K562 (cell line): ENCODE measurements at regions not wholly inside any gene's neighbourhood (a gene's known extent, or its start where the extent isn't known, plus 50 kb on each side); places are given as distances from the start of the nearest gene placed in this dataset.

Experiments
- ATAC-seq: fragments of 200-7000 bp; cut with Tn5 transposase; 3 replicates; pipeline ENCODE4 v1.9.1; 2020; ENCODE audit warnings: moderate library complexity
- BruUV-seq: library from RNA; stranded (reverse); fragments of 400-500 nt; replicated peaks from 2 replicates; lab custom pipeline; 2021; lab: Mats Ljungman, UMichigan
- CTCF ChIA-PET: fragments of 300-600 bp; formaldehyde crosslinking; extraction: SDS; loops from one replicate; lab custom pipeline; 2021; ENCODE audit warnings: low intra/inter-chr PET ratio; lab: Yijun Ruan, JAX
- POLR2A ChIA-PET: fragments of 300-600, 350-650 bp; sonication (Branson Sonifier 250); formaldehyde crosslinking; extraction: SDS; loops from one replicate; lab custom pipeline; 2021; ENCODE audit warnings: antibody characterized with exemption, inconsistent platforms; lab: Yijun Ruan, JAX
- DNase-seq, 4 experiments: peaks; one replicate each; pipeline versions ENCODE4 v3.0.0 to v3.0.0-alpha.2; 2011 to 2018; ENCODE audit warnings: low spot score in 3 of 4, mixed read lengths in 3 of 4; ENCODE audit errors: extremely low read depth in 1 of 4
- FAIRE-seq: peaks from 2 replicates; lab custom pipeline; 2011; peaks lifted over from hg19 to GRCh38; lab: Jason Lieb, UNC
- H2AFZ ChIP-seq: 2 replicates; pipeline ENCODE4 v1.6.0; 2011; ENCODE audit warnings: low read depth, low read length, control low read depth, inconsistent platforms
- H3K27ac ChIP-seq: fragments of 200-600 bp; 3 replicates; pipeline ENCODE4 v1.8.0; 2011; ENCODE audit warnings: low read depth, mild to moderate bottlenecking, control low read depth, inconsistent platforms, low read length, moderate library complexity, mixed read lengths; ENCODE audit errors: extremely low read depth
- H3K27me3 ChIP-seq, 2 experiments: fragments of 300-600 bp in 1 of 2; 2 replicates in 1 of 2; 3 replicates in 1 of 2; pipeline versions ENCODE4 v1.6.0 to v1.8.0; 2011; ENCODE audit warnings: inconsistent platforms in 2 of 2, low read length in 2 of 2, mild to moderate bottlenecking in 1 of 2, mixed read lengths in 1 of 2, moderate library complexity in 1 of 2; ENCODE audit not compliant: control insufficient read depth in 2 of 2, insufficient read depth in 2 of 2
- H3K36me3 ChIP-seq: fragments of 300-600 bp; 3 replicates; pipeline ENCODE4 v1.8.0; 2011; ENCODE audit warnings: mild to moderate bottlenecking, low read length, inconsistent platforms; ENCODE audit not compliant: control insufficient read depth, insufficient read depth
- H3K4me1 ChIP-seq, 2 experiments: fragments of 200-600 bp in 1 of 2; replicated peaks in 1 of 2; 2 replicates in 1 of 2; 3 replicates in 1 of 2; pipeline versions ENCODE4 v1.5.1 to v1.8.0; 2011; ENCODE audit warnings: inconsistent platforms in 2 of 2, low read length in 2 of 2, mild to moderate bottlenecking in 1 of 2, mixed read lengths in 1 of 2, moderate library complexity in 1 of 2; ENCODE audit not compliant: control insufficient read depth in 2 of 2, insufficient read depth in 2 of 2
- H3K4me2 ChIP-seq: 2 replicates; pipeline ENCODE4 v1.6.1; 2011; ENCODE audit warnings: low read length, control low read depth, inconsistent platforms, mixed read lengths; ENCODE audit not compliant: insufficient read depth
- H3K4me3 ChIP-seq: fragments of 200-600 bp; sonication (generic), shearing (Covaris generic); 2 replicates; pipeline ENCODE4 v1.5.1; 2016; ENCODE audit warnings: control low read depth, inconsistent platforms
- H3K79me2 ChIP-seq: fragments of 200-600 bp; 3 replicates; pipeline ENCODE4 v1.8.0; 2011; ENCODE audit warnings: low read length, inconsistent platforms; ENCODE audit not compliant: control insufficient read depth, insufficient read depth
- H3K9ac ChIP-seq, 2 experiments: 2 replicates each; pipeline versions ENCODE4 v1.6.0 to v1.6.1; 2011; ENCODE audit warnings: low read depth in 2 of 2, low read length in 2 of 2, control low read depth in 1 of 2, inconsistent platforms in 1 of 2, mild to moderate bottlenecking in 1 of 2, mixed read lengths in 1 of 2; ENCODE audit not compliant: insufficient read depth in 1 of 2
- H3K9me1 ChIP-seq: one replicate; pipeline ENCODE4 v1.6.0; 2011; ENCODE audit warnings: inconsistent platforms, mild to moderate bottlenecking, low read length, moderate library complexity; ENCODE audit not compliant: control insufficient read depth, insufficient read depth
- H3K9me3 ChIP-seq: replicated peaks from 2 replicates; pipeline ENCODE4 v1.5.1; 2011; ENCODE audit warnings: low read depth, low read length, inconsistent platforms; ENCODE audit not compliant: control insufficient read depth, insufficient read depth
- H4K20me1 ChIP-seq: replicated peaks from 2 replicates; pipeline ENCODE4 v1.6.1; 2011; ENCODE audit warnings: low read length, inconsistent platforms, mixed read lengths; ENCODE audit not compliant: control insufficient read depth, insufficient read depth
- DACH1 ChIP-seq: fragments of 450-650 bp; IDR thresholded peaks from 2 replicates; pipeline ENCODE4 v1.6.1; 2018; ENCODE audit not compliant: partially characterized antibody
- IRF9 ChIP-seq: fragments of 450-650 bp; IDR thresholded peaks from 2 replicates; pipeline ENCODE4 v1.6.1; 2016; ENCODE audit warnings: missing biosample characterization, missing genetic modification characterization
- PHTF2 ChIP-seq: fragments of 250-450 bp; sonication (Bioruptor Pico); IDR thresholded peaks from 2 replicates; pipeline ENCODE4 v1.5.0; 2021; ENCODE audit warnings: mild to moderate bottlenecking
- RHOXF2B ChIP-seq: fragments of 250-450 bp; sonication (Bioruptor Pico); conservative IDR thresholded peaks from 2 replicates; pipeline ENCODE4 v1.5.1; 2021
- ZNF280B ChIP-seq: fragments of 250-450 bp; sonication (Bioruptor Pico); IDR thresholded peaks from 2 replicates; pipeline ENCODE4 v1.5.1; 2021; ENCODE audit warnings: mild to moderate bottlenecking
- ZNF318 ChIP-seq, 2 experiments: fragments of 450-650 bp; IDR thresholded peaks; 2 replicates each; pipeline ENCODE4 v1.6.1; 2016; ENCODE audit warnings: mild to moderate bottlenecking in 2 of 2, borderline replicate concordance in 1 of 2, low read depth in 1 of 2, moderate library complexity in 1 of 2
- ZNF324 ChIP-seq: fragments of 250-450 bp; sonication (Bioruptor Pico); IDR thresholded peaks from 2 replicates; pipeline ENCODE4 v1.4.0; 2020; ENCODE audit warnings: mild to moderate bottlenecking
- in situ Hi-C: fragments of 300-500 bp; cut with MboI; formaldehyde crosslinking; loops from 4 replicates; pipeline ENCODE4 v1.15.0; 2018; ENCODE audit warnings: inconsistent platforms, mixed read lengths
- intact Hi-C: fragments of 100-400 bp; cut with micrococcal nuclease; formaldehyde crosslinking; loops from 2 replicates; pipeline ENCODE4 v1.14.2; 2022

- FAIRE-seq (no peak), DNase-seq (no peak), ATAC-seq (no peak)
- Histone ChIP-seq H3K36me3 (no peaks in the 10 kb centered on the region), H3K4me3 (no peak overlapping the region), H3K9me1 (no peaks in the 10 kb centered on the region), H2AFZ (no peak overlapping the region), H4K20me1 (no peaks in the 10 kb centered on the region), H3K79me2 (no peaks in the 10 kb centered on the region), H3K9ac (no peak overlapping the region), H3K4me2 (no peak overlapping the region), H3K4me1 (no peaks in the 10 kb centered on the region), H3K9me3 (no peaks in the 10 kb centered on the region), H3K27ac (no peak overlapping the region), H3K27me3 (no peaks in the 10 kb centered on the region)
- in situ Hi-C loops (no loop called here), intact Hi-C loops (no loop called here)
- BruUV-seq: no TSS peak
- no peak for TF ChIP-seq ZNF324 (CRISPR knock-in tag)
- no peak for TF ChIP-seq ZNF318 (IDR thresholded peaks at IDR 0.05; ENCODE audit: borderline replicate concordance in 1 of 2, low read depth in 1 of 2)
- TF ChIP-seq PHTF2: no peak
- TF ChIP-seq RHOXF2B: no peak
- TF ChIP-seq ZNF280B (CRISPR knock-in tag): no peak
- TF ChIP-seq IRF9 (tag): no peak
- no peak for TF ChIP-seq DACH1
- ChIA-PET POLR2A (no interaction called here), CTCF (no interaction called here)
These were observed 810.8 kb downstream of the OLFM4 start for GRCh38 chr13:53839461-53839860.
